HG02884 (cell line): ENCODE measurements at regions not wholly inside any gene's neighbourhood (a gene's known extent, or its start where the extent isn't known, plus 50 kb on each side); places are given as distances from the start of the nearest gene placed in this dataset.

ENCODE experiments used
- ATAC-seq: cut with Tn5 transposase; IDR thresholded peaks from one replicate; pipeline ENCODE4 v1.9.1; 2021; ENCODE audit warnings: mild to moderate bottlenecking, moderate library complexity; ENCODE audit not compliant: unreplicated experiment

DNA sequence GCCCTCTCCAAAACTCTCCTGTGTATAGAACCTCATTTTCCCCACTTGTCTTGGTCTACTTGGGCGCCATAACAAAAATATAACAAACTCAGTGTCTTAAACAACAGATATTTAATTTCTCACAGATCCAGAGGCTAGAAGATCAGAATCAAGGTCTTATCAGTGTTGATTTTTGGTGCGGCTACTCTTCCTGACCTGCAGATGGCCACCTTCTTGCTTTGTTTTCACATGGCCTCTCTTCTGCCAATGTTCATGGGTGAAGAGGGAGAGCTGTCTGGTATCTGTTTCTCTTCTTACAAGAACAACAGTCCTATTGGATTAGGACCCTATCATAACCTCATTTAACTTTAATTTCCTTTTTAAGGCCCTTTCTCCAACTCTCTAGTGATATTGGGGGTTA is 177.3 kb downstream of the PABPC4L start:
- ATAC-seq = no peak

DNA sequence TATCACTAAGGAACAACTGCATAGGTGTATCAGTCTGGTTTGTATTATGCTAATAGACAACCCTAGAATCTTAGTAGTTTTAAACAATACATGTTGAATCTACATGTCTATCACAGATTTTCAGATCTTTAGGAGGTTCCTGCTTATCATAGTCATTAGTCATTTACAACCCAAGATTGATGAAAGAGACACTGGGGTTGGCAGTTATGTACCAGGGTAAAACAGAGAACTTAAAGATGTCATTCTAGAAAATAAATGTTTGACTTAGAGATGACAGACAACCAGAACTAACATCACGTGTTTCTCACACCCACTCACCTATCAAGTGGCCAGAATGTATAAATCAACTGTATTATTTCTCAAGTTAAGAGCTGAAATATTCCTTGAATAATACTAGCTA is 181.9 kb downstream of the PABPC4L start:
- no peak for ATAC-seq

DNA sequence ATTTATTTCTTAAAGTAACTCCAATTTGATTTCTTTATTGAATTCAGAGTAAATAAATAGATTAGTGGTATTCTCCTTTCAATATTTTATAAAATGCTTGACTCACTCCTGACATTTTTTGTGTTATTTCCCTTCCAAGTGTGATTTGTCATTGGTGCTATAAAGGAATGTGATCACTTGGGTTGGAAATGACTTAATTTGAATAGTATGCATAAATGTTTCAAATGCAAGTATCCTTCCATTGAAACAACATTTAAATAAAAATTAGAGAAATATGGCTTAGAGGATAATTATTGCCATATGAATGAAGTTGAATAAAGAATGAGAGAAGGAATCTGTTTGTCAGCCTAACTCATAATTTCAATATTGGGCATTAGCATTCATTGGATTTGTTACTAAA is 182.7 kb downstream of the PABPC4L start:
- ATAC-seq = no peak

DNA sequence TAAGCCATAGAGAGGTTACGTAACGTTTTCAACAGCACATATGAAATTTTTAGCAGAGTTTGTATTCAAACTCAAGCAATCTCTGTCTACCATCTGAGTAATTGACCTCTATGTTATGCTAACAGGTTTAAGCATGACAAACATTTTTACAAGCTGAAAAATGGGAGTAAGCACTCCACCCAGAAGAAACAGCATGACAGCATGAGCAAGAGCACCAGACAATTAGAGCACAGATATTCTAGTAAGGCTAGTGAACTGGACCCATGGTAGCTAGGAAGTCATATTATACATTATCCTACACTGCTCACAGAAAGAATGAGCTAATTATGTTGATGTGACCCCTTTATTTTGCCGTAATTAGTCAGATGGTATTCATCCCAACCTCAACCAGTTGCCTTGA is 200.5 kb downstream of the PABPC4L start:
- ATAC-seq = no peak

DNA sequence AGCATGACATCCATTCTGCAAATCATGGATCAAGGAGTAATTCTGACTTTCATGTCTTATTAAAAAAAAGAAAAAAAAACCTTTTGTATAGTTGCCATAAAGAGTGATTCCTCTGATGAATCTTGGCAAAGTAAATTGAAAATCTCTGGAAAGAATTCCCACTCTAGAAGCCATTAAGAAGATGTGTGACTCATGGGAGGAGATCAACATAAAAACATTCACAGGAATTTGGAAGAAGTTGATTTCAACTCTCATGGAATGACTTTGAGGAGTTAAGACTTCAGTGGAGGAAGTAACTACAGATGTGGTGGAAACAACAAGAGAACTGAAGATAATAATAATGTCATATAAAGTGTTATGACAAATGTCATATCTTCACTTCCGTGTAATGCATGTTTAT is 204.2 kb downstream of the PABPC4L start:
- ATAC-seq = no peak

DNA sequence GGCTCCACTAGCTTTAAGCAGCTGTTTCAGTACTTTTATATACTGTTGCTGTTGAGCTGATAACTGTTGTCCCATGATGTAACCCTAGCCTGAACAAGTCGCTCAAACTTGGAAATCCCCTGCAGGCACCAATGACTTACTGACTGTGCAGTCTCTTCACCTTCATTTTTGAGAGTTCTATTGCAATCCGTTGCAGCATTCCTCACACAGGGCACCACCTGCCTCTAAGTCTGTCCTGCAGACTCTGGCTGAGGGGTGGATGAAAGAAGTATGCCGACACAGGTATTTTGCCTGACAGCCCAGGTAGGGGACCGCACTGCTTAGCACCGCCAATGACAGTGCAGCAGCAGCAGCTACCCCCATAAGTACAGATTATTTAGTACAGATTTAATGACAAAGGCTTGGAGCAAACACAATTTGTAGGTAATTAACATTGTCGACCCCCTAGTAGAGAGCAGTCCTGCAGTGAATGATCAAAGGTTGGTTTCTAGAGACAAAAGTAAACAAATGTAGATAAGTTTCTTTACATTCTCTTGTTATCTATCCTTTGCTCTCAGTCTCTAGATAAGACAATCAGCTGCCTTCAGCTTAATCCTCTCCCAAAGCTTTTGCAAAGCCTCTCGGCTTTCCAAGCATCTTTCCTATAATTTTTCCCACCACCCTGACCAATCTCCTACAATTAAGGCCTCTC is 205.0 kb downstream of the PABPC4L start:
- no peak for ATAC-seq

DNA sequence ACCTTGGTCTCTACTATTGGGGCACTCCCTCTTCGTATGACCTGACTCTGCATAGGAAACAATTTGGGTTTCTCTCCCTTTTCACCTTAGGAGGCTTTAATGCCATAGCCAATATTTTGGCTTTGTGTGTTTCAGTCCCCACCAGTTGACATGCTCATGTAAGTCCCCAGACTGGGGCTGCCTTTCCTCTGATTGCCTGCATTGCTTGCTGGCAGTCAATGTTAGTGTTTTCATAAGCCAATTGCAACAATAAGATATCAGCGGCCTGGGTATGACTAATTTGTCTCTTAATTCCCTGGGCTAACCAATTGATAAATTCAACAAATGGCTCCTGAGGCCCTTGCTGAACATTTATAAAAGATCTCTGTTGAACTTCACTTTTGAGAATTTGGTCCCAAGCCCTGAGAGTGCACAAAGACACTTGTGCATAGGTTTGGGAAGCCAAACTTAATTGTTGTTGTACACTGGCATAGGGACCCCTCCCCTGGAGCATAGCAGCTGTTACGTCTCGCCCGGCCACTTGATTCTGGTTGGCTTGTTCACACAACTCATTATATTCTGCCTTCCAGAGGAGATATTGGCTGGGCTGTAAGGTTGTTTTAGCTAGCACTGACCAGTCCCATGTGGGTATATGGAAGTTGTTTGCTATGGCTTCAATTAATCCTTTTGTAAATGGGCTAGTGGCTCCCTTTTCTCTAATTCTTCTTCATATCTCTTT is 206.2 kb downstream of the PABPC4L start:
- no peak for ATAC-seq

DNA sequence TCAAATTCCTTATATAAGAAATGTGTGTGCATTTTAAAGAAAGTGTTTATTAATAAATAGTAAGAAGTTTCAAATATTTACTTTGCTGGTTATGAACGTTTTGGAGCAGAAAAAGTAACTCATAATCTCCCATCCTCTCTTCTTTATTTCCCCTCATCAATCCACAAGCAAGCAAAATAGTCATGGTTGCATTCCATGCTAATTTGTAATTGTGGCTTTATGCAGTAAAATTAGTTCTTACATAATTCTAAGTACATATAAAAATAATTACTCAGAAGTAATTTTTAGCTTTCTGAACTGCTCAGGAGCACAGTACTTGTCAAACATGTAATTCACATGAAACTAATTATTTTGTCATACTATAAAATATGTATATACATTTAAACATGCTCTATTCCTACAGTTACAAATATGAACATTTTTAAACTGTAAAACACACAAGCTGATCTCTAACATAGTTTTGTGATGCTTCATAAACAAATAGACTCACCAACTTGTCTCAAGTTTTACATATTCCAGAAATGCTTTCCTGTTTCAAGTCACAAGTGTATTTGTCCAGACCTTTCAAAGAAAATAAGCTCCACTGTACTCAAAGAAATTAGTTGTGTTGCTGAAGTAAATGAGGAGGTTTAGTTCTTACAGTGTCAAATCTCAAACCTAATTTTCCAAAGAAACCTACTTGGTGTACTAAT is 218.9 kb downstream of the PABPC4L start:
- no peak for ATAC-seq

DNA sequence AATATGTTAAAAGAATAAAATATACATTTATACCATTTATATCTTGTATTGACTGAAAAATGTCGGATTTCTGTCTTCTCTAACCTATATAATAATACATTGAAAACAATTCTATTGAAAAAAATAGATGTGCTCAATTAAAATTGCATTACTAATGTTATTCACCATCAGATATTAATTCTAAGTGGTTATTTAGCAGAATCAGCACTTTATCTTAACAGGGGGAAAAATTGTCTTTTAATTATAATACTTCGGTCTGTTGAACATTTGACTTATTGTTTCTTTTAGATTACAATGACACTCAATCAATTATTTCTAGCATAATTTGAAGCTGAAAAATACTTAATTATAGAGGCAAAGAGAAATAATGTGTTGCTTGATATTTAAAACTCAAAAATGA is 220.3 kb downstream of the PABPC4L start:
- ATAC-seq = no peak

DNA sequence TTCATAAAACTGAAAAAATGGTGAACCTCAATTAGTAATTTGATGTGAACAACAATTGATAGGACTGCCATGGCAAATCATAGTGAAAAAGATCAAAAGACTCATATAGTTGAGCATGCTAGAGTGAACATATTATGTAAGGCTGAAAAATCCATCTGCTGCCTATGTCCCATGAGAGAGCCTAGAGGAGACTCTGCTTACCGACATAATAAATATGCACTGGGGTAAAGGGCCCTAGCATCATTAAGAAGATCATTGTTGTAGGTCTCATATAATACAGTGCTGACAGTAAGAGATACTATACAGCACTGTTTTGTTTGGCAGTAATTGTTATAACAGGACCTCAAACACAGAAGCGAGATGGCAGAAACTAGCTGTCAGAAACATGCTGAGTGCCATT is 229.0 kb downstream of the PABPC4L start:
- no peak for ATAC-seq

DNA sequence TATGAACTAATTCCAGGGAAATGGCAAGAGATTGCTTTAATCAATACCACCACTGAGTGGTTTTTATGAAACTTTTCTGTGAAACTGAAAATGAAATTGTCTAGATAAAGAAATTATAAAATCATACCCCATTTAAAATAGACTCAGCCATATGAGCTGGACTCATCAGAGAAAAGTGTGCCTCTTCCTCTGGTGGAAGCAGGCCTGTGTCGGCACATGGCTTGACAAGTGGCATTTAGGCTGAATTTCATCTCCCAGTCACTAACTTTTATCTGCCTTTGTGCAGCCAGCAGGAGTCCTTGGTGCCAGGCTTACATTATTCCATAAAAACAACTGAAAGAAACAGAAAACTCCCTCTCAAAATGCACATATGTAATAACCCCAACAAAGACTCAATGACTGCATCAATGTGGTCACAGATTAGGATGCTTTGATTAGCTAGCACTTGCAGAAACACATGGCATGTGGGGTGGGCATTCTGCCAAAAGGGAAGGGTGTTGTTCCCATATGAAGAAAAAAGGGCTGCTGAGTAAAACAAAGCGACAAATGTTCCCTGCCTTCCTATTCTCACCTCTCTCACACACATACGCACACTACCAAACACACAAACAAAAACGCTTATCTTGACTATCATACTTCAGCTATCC is 232.3 kb downstream of the PABPC4L start:
- no peak for ATAC-seq

DNA sequence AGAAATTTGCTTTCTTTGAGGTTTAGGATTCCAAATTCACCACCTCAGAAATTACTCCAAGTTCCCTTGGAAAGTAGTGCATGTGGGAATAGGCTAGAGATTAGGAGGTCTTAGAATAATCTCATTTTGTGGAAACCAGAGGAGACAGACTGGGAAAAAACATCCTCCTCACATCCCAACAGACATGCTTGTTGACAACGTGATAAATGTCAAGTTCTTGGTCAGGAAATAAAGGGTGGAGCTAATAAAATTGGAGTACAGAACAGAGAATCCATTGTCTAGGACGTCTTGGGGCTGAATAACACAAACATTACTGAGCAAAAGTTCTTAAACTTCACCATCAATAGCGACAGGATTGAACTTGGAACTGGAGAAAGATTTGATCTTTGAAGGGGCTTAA is 233.4 kb downstream of the PABPC4L start:
- no peak for ATAC-seq

DNA sequence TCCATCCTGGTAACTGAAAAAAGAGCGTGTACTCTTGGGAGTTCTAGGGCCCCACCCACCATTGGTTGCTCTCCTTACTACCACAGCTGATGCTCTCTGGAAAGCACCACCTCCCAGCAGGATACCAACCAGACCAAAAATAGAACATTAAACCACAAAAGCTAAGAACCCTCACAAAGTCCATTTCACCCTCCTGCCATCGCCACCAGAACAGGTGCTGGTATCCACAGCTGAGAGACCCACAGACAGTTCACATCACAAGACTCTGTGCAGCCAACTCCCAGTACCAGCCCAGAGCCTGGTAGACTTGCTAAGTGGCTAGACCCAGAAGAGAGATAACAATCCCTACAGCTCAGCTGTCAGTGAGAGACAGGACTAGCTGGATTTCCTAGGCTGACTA is 240.6 kb downstream of the PABPC4L start:
- no peak for ATAC-seq

DNA sequence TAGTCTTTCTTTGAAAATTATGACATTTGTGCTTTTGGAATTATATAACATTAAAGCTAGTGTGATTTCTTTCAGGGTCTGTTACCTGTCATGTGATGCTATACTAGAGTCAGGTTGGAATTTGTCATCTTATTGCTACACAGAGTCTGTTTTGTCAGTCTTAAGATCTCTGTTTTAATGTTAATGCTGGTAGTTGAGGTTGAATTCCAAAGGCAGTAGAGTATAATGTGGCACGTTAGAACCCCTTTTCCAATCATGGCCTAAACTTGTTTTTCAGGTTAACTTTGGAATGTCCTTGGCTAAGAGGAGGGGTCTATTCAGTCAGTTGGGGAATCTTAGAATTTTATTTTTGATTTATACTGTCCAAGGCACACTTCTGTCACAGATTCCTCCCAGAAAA is 258.5 kb downstream of the PABPC4L start:
- ATAC-seq = no peak

DNA sequence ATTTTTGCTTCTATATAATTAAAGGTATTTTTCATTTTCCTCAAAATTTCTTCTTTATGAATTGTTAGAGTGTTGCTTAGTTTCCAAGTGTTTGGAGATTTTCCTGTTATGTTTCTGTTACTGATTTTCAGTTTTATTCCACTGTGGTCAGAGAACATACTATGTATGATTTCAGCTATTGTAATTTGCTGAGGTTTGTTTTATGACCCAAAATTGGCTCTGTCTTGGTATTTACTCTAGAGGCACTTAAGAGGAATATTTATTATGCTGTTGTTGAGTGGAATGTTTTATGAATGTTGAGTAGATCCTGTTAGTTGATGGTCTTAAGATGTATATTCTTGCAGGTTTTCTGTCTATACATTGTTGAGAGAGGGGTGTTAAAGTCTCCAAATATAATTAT is 263.5 kb downstream of the PABPC4L start:
- ATAC-seq = no peak

DNA sequence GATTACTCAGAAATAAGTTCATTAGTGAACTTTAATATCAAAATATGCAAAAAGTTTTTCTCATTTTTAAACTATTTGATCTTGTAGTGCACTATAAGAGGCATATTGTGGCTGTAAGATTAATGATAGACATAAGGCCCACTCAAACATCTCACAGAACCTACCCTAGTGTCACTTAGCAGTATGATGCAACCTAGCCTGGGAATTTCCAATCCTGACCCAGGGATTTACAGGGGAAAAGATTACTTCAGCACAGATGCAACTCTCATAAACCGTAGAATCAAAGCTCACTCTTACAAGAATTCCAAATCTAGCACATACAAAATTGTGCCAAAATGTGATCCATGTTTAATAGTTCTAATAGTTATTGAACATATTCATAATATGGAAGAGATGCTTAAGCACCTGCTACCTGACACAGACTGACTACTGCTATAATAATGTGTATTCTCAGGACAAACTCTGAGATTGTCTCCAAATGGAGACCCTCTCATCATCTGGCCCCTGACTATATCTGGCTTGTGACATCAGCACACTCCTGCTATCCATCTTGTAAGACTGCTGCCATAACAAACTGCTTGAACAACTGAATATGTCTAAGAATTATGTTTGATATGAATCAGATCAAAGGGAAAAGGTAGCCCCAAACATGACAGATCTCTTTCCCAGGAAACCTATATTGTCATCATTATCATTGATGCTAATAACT is 271.9 kb downstream of the PABPC4L start:
- ATAC-seq = no peak

DNA sequence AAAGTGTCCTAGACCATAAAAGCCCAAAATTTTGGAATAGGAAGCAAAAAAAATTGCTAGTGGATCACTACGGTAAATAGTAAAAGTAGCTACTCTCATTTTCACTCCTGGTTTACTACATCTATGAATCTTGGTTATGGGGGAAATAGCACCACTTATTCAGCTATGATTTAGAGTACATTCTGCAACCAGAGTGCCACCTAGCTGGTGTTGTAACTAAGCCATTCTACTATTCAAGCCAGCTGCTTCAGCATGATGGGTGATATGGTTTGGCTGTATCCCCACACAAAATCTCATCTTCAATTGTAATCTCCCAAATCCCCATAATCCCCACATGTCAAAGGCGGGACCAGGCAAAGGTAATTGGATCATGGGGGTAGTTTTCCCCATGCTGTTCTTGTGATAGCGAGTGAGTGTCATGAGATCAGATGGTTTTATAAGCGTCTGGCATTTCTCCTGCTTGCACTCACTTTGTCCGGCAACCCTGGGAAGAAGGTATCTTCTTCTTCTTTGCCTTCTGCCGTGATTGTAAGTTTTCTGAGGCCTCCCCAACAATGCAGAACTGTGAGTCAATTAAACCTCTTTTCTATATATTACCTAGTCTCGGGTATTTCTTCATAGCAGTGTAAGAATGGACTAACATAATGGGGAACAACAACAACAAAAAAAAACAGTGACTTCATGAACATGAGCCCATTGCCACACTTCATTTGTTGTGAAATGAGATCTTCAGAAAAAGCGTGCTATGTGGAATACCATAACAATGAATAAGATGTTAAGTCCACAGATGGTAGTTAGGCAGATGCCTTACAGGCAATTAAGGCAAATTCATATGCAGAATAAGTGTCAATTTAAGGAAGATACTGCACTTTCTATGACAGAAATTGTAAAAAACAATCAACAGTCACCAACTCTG is 280.1 kb downstream of the PABPC4L start:
- no peak for ATAC-seq

DNA sequence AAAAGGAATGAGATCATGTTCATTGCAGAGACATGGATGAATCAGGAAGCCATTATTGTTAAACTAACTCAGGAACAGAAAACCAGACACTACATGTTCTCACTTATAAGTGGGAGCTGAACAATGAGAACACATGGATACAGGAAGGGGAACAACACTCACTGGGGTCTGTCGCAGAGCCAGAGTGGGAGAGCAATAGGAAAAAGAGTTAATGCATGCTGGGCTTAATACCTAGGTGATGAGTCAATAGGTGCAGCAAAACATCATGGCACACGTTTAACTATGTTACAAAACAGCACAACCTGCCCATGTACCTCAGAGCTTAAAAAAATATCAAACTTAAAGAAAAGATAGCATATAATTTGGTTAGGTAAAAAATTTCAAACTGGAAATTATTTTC is 281.4 kb downstream of the PABPC4L start:
- ATAC-seq = no peak

DNA sequence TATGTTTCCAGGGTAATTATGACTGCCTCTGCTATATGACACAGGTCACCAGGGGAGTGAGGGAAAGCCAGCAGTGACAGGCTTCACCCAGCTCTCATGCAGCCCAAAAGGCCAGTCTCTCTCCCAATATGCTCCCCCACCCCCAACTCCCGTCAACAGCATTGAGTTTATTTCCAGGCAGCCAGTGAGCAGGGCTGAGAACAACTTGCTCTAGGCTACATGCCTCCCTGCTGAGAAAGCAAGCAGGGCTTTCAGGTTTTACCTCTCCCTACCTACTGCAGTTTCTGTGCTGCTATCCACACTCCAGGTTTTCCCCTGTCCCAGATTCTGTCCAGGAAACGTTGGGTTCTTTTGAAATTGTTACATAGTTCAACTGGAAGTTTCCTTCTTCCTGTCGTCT is 291.4 kb downstream of the PABPC4L start:
- no peak for ATAC-seq

DNA sequence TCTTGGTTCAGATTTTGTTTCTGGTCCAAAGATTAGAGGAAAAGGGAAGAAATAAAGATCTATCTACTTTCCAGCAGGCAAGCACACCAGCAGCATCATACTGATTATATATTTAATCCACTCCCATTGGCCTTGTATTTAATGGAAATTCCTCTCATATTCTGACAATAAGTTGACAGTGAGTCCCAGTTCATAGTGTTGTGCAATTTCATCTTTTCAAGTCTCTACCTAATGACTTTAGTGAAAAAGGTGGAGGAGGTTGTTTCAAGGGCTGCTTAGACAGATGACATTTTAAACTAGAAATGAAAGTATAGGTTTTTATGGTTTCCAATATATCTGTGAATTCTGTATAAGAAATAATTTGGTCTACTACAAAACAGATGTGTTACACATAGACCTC is 298.6 kb downstream of the PABPC4L start:
- ATAC-seq = no peak
